Muscle of back (tissue), 3 donors: ENCODE measurements at regions not wholly inside any gene's neighbourhood (a gene's known extent, or its start where the extent isn't known, plus 50 kb on each side); places are given as distances from the start of the nearest gene placed in this dataset.
"Not testable (repeated sequence)": the region's sequence is repeated elsewhere in the genome, so short reads cannot be mapped to it uniquely, and the experiment has no call there.

Experiments used
- DNase-seq, 3 donors: peaks; one replicate each; pipeline versions ENCODE4 v3.0.0 to v3.0.0-alpha.2; 2013

- no peak for DNase-seq
Observed at GRCh38 chr13:111064661-111065060, 50.4 kb upstream of the ARHGEF7 start.

DNA sequence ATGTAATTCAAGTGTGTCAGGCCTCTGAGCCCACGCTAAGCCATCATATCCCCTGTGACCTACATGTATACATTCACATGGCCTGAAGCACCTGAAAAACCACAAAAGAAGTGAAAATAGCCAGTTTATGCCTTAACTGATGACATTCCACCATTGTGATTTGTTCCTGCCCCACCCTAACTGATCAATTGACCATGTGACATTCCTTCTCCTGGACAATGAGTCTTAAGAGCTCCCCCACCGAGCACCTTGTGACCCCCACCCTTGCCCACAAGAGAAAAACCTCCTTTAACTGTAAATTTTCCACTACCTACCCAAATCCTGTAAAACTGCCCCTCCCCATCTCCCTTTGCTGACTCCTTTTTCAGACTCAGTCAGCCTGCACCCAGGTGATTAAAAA is 52.1 kb upstream of the ARHGEF7 start:
- DNase-seq = no peak

- DNase-seq = no peak
Observed at GRCh38 chr13:111062305-111062704, 52.8 kb upstream of the ARHGEF7 start.

- DNase-seq = peak in 1 of 3 donors; percentile 52
Observed at GRCh38 chr13:111061358-111062045, 53.6 kb upstream of the ARHGEF7 start.

- no peak for DNase-seq
Observed at GRCh38 chr13:111060237-111060919, 54.7 kb upstream of the ARHGEF7 start.

DNA sequence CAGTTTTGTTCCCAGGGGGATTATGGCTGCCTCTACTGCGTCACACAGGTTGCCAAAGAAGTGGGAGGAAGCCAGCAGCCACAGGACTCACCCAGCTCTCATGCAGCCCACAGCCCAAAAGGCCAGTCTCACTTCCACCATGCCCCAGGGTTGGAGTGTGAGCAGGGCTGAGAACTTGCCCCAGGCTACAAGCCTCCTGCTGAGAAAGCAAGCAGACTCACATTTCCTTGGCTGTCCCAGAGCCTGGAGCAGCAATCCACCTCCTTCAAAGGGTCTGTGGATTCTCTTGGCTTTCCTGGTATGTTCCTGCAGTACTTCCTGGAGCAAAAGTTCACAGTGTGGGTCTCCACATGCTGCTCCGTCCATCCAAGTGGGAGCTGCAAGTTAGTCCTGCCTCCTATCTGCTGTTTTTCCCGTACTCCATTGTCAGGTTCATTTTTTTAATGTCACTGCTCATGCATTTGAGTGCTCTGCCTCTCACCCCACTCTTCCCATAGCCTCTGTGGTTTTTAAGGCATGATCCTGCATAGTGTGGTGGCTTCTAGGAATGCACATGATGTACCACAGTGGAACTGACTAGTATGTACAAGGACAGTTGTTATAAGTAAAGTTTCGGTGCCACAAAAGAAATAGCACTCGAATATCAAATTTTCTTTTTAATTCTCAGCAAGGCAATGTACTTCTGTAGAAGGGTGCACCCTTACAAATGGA is 56.2 kb upstream of the ARHGEF7 start:
- no peak for DNase-seq

GRCh38 chr13:111058339-111058738 is 56.8 kb upstream of the ARHGEF7 start:
- DNase-seq = not testable (repeated sequence)

- DNase-seq = not testable (repeated sequence)
Observed at GRCh38 chr13:111051726-111052232, 63.3 kb upstream of the ARHGEF7 start.

GRCh38 chr13:111051041-111051725 is 63.9 kb upstream of the ARHGEF7 start:
- DNase-seq = no peak

- no peak for DNase-seq
Observed at GRCh38 chr13:111050539-111050879, 64.6 kb upstream of the ARHGEF7 start.

- DNase-seq = peak in 1 of 3 donors; percentile 48
Observed at GRCh38 chr13:111049791-111050538, 65.1 kb upstream of the ARHGEF7 start.

GRCh38 chr13:111048387-111048786 is 66.7 kb upstream of the ARHGEF7 start:
- no peak for DNase-seq

- DNase-seq = no peak
Observed at GRCh38 chr13:111047326-111047725, 67.8 kb upstream of the ARHGEF7 start.

DNA sequence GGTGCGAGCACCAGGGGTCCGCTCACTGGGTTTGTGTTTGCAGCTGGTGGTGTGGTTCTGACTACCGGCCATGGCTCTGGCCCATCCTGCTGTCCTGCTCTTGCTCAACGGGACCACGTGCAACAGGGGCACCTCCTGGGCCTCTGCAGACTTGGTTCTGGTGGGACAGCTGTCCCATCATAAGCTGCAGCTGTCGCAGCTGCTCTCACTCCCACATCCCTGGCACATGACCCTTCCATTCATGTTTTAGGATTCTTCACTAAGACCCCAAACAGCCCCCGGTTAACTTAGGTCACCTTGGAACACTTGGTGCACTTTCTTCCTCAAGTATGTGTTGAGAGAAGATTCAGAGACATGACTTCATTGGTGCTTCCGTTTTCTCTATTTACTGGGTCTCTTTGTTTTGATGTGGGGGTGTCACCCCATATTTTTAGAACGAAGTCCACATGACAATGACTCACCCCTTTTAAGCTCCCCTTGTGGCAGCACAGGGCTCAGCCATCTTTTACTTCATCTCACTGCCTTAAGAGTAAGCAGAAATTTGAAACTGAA is 68.4 kb upstream of the ARHGEF7 start:
- peak; percentile 73 to 76 (median 75) for DNase-seq

DNA sequence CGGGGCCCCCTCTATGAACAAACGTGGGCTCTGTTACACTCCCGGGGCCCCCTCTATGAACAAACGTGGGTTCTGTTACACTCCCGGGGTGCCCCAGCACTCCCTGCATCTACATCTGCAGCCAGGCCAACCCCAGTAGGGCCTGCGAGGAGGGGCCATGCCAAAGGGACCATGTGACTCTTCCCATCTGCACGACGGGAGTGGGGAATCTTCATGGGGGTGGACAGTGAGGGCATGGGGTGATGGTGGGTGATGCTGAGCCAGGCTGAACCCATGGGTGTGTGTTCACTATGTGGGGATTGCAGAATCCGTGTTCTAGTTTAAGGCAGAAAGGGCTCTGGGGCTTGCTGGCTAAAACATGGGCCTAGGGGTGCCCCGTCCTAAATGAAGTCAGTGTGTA is 69.9 kb upstream of the ARHGEF7 start:
- no peak for DNase-seq

GRCh38 chr13:111044087-111044830 is 70.9 kb upstream of the ARHGEF7 start:
- no peak for DNase-seq

DNA sequence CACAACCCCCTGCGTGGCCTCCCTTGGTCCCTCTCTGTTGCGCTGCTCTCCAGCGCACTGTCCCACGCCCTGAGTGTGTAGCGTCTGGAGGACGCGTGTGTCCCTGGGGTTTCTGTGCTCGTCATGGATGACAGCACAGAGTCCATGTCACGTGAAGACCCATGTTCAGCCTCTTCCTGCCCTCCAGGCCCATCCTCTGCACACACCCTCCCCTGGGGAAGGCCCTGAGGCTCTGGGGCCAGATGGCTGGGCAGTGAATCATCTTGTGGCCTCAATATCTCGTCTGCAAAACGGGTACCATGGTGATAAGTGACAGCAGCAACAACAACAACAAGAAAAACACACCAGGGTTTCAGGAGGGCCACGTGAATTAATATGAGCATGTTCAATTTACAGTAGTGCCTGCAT is 71.5 kb upstream of the ARHGEF7 start:
- no peak for DNase-seq

- no peak for DNase-seq
Observed at GRCh38 chr13:111042661-111043226, 72.4 kb upstream of the ARHGEF7 start.

GRCh38 chr13:111040830-111041229 is 74.3 kb upstream of the ARHGEF7 start:
- DNase-seq = no peak

- DNase-seq = no peak
Observed at GRCh38 chr13:111039735-111040134, 75.4 kb upstream of the ARHGEF7 start.
